ENCODE measurements at regions not wholly inside any gene's neighbourhood (a gene's known extent, or its start where the extent isn't known, plus 50 kb on each side); places are given as distances from the start of the nearest gene placed in this dataset.
"Not testable (repeated sequence)": the region's sequence is repeated elsewhere in the genome, so short reads cannot be mapped to it uniquely, and the experiment has no call there.

DNA sequence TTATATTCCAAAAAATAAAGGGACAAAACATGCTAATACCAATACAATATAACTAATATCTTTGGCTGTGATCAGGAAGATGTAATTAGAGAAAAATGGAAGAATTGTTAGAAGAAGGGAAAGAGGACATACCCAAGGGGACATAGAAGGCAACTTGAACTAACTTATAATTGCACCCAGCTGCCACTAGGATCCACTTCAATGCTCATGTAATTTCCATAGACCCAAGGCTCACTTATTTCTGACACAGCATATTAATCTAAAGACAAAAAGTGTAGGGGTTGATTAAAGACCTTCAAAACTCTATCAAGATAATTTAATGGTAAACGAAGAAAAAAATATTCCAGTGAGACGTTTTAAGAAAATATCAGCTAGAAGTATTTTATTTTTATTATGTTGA is 396.0 kb upstream of the ADGRB3 start:
- in situ Hi-C loops (cut with HindIII; ENCODE audit: low sequenced_read_pairs) = no loop called here

DNA sequence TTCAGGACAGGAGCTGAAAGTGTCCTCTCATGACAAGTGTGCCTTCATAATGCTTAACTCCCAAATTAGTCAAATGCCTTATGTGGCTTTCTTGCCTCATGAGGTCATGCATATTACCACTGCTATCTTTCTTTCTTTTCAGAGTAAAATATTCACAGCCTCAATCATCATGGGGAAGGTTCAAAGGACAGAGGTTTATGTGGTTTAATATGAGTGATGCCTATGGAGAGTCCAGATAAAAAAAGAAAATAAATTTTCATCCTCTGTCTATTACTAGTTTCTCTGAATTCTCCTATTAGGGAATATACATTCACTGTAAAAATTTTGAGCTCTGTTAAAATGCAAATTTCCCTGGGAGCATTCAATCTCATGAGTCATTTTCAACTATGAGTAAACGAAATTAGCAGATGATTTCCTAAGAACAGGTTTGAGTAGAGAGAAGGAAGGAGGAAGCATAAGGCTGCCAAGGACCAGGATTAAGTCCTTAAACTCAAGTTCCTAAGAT is 396.9 kb upstream of the ADGRB3 start:
- in situ Hi-C loops (cut with HindIII; ENCODE audit: low sequenced_read_pairs) = no loop called here

DNA sequence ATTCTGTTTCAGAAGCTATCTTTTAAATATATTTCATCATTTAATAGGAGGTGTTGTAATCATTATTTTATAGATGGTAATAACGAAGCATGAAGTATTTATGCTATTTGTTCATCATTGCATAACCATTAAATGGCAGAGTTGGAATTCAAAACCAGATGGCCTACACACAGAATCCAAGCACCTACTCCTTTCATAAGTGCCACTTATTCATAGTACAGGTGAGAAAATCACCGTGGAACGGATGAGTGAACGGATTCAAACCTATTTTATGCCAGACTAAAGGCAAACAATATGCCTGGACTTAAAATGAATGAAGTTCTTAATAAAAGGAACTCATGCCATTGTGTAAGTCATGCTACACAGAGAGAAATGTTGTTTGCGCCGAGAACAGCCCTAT is 397.9 kb upstream of the ADGRB3 start:
- in situ Hi-C loops (cut with HindIII; ENCODE audit: low sequenced_read_pairs) = no loop called here

GRCh38 chr6:68235326-68235784 is 399.7 kb upstream of the ADGRB3 start:
- in situ Hi-C loops (cut with HindIII; ENCODE audit: low sequenced_read_pairs) = no loop called here

- in situ Hi-C loops (cut with HindIII; ENCODE audit: low sequenced_read_pairs) = no loop called here
These were observed 401.5 kb upstream of the ADGRB3 start for GRCh38 chr6:68233623-68234022.

- in situ Hi-C loops (cut with HindIII; ENCODE audit: low sequenced_read_pairs) = no loop called here
These were observed 405.5 kb upstream of the ADGRB3 start for GRCh38 chr6:68229566-68229965.

DNA sequence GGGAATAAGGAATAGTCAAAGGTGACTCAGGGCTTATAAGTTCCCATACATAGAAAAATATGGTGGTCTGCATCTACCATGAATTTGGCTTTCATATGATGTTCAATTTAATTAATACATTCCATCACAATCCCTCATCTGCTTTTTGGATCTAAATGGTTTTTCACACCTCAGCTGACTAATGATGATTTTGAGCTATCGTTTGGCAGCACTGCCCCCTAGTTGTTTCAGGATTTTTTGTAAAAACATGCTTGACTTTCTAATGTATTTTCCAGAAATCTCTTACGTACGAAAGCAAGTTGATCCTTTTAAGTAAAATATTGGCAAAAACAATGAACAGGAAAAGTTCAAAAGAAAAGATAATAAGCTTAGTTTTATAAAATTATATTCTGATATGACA is 408.6 kb upstream of the ADGRB3 start:
- in situ Hi-C loops (cut with HindIII; ENCODE audit: low sequenced_read_pairs) = no loop called here

- in situ Hi-C loops (cut with HindIII; ENCODE audit: low sequenced_read_pairs) = no loop called here
These were observed 409.4 kb upstream of the ADGRB3 start for GRCh38 chr6:68225729-68226128.

- in situ Hi-C loops (cut with HindIII; ENCODE audit: low sequenced_read_pairs) = no loop called here
These were observed 423.8 kb upstream of the ADGRB3 start for GRCh38 chr6:68211242-68211795.

- in situ Hi-C loops (cut with HindIII; ENCODE audit: low sequenced_read_pairs) = not testable (repeated sequence)
These were observed 427.5 kb upstream of the ADGRB3 start for GRCh38 chr6:68207612-68208011.

DNA sequence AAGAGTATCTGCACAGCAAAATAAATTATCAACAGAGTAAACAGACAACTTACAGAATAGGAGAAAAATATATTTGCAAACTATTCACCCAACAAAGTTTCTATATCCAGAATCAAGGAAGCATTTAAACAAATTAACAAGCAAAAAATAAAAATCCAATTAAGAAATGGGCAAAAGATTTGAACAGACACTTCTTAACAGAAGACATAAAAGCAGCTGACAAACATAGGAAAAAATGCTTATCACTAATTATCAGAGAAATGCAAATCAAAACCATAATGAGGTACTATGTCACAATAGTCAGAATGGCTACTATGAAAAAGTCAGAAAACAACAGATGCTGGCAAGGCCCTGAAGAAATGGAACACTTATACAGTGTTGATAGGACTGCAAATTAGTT is 434.2 kb upstream of the ADGRB3 start:
- in situ Hi-C loops (cut with HindIII; ENCODE audit: low sequenced_read_pairs) = no loop called here

GRCh38 chr6:68197356-68197755 is 437.7 kb upstream of the ADGRB3 start:
- in situ Hi-C loops (cut with HindIII; ENCODE audit: low sequenced_read_pairs) = no loop called here

DNA sequence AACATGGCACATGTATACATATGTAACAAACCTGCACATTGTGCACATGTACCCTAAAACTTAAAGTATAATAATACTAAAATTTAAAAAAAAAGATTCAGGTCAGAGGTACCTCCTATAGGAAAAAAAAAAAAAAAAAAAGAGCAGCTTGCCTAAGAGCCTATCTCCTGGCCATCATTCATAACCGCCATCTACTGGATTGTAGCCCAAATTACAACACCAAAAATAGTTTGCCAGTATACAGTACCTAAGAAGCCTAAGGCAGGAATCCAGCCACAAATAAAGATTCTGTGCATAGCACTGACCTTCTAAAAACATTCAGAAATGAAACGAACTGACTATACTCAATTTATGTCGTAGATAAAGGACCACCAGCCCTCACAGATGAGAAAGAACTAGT is 438.4 kb upstream of the ADGRB3 start:
- in situ Hi-C loops (cut with HindIII; ENCODE audit: low sequenced_read_pairs) = no loop called here

DNA sequence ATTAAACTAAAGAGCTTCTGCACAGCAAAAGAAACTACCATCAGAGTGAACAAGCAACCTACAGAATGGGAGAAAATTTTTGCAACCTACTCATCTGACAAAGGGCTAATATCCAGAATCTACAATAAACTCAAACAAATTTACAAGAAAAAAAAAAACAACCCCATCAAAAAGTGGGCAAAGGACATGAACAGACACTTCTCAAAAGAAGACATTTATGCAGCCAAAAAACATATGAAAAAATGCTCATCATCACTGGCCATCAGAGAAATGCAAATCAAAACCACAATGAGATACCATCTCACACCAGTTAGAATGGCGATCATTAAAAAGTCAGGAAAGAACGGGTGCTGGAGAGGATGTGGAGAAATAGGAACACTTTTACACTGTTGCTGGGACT is 439.3 kb upstream of the ADGRB3 start:
- in situ Hi-C loops (cut with HindIII; ENCODE audit: low sequenced_read_pairs) = not testable (repeated sequence)

GRCh38 chr6:68194846-68195478 is 440.1 kb upstream of the ADGRB3 start:
- in situ Hi-C loops (cut with HindIII; ENCODE audit: low sequenced_read_pairs) = no loop called here

DNA sequence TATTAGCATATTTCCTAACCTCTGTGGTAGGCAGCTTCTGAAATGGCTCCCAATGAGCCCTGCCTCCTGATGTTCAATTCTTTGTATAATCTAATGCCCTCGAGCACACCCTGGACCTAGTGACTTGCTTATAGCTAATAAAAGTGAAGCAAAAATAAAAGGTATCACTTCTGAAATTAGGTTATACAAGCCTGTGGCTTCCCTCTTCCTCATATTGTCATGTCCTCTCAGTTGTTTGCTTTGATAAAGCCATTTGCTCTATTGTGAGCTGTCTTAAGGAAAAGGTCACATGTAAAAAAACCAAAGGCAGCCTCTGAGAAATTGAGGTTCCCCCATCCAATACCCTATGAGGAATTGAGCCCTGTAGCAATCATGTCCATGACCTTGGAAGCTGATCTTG is 442.1 kb upstream of the ADGRB3 start:
- in situ Hi-C loops (cut with HindIII; ENCODE audit: low sequenced_read_pairs) = no loop called here

GRCh38 chr6:68189217-68189815 is 445.8 kb upstream of the ADGRB3 start:
- in situ Hi-C loops (cut with HindIII; ENCODE audit: low sequenced_read_pairs) = loop anchor here (5.0 kb wide), 1 partner anchor 58 kb away; no protein-coding TSS in a partner anchor

DNA sequence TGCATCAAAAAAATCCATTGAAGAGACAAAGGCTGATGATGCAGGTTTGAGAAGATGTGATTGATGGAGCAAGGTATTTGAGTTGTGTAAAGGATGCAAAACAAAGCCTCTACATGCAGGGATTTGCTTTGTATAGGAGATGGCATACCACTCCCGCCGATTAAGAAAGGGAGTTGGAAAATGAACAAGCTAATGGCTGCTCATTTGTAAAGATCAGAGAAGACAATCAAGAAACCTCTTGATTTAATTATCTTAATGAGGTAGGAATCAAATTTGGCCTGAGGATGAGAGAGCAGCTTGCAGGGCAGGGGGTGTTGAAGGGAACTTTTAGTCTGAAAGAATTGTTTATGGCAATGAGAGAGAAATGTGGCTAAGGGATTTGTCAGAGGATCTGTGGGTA is 448.2 kb upstream of the ADGRB3 start:
- in situ Hi-C loops (cut with HindIII; ENCODE audit: low sequenced_read_pairs) = loop anchor here (5.0 kb wide), 1 partner anchor 60 kb away; no protein-coding TSS in a partner anchor

DNA sequence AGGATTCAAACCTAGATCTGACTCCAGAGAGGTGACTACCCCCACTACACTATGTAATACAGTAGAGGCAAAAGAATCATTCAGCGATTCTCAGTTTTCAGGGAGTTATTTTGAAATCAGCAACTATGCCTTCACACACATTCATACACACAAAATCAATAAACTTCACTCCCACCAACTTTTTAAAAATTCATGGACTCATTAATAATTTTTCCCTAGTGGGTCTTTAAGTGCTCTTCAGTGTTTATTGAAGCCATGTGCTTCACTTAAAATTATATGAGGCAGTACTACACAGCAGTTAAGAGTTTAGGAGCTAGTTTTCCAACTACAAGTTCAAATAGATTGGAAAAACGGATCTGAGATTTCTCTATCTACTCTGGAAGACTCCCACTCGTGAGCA is 452.7 kb upstream of the ADGRB3 start:
- in situ Hi-C loops (cut with HindIII; ENCODE audit: low sequenced_read_pairs) = no loop called here

DNA sequence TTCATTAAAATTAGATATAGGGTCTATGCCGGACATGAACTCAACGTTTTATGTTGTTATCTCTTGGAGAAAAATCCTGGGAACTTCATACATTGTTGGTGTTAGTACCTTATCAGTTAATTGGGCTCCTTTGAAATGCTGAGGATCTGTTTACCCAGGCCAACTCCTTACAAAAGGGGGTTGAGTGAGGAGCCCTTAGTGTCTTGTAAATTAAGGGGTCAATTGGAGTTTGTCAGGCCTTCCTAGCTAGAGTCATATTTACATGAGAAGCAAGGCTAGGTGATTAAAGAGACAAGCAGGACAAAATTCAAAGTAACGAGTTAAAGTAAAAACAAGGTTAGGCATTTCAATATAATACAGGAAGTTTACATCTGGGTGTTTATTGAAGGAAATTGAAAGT is 454.1 kb upstream of the ADGRB3 start:
- in situ Hi-C loops (cut with HindIII; ENCODE audit: low sequenced_read_pairs) = not testable (repeated sequence)

- in situ Hi-C loops (cut with HindIII; ENCODE audit: low sequenced_read_pairs) = no loop called here
These were observed 461.5 kb upstream of the ADGRB3 start for GRCh38 chr6:68173616-68174015.

DNA sequence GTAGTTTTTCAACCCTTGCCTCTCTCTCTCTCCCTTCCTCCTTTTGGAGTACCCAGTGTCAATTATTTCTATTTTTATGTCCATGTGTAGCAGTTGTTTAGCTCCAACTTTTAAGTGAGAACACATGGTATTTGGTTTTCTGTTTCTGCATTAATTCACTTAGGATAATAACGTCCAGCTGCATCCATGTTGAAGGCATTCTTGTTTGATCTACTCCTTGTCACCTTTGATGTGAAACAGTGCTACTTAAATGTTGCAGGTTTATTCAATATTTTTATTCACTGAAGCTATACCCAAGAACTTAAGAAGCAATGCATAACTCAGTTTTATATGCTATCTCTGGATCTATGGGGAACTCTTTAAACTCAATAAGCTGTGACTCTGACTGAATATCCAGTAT is 465.2 kb upstream of the ADGRB3 start:
- in situ Hi-C loops (cut with HindIII; ENCODE audit: low sequenced_read_pairs) = no loop called here
